Psoas muscle (tissue), 7 donors: ENCODE measurements at regions not wholly inside any gene's neighbourhood (a gene's known extent, or its start where the extent isn't known, plus 50 kb on each side); places are given as distances from the start of the nearest gene placed in this dataset.
"Not testable (repeated sequence)": the region's sequence is repeated elsewhere in the genome, so short reads cannot be mapped to it uniquely, and the experiment has no call there.

Source experiments
- ATAC-seq, 4 donors: fragments of 200-7000 bp; cut with Tn5 transposase; one replicate each; pipeline ENCODE4 v1.9.1; 2020; ENCODE audit warnings: moderate library complexity in 3 of 4, mild to moderate bottlenecking in 2 of 4
- DNase-seq, 2 donors: peaks; one replicate each; pipeline ENCODE4 v3.0.0-alpha.2; 2020
- H3K27ac ChIP-seq: fragments of 200-600 bp; one replicate; pipeline ENCODE4 v1.8.0; 2022
- H3K27me3 ChIP-seq, 3 donors: fragments of 200-600 bp in 1 of 3; one replicate each; pipeline versions ENCODE4 v1.6.1 to v1.8.0; 2013 to 2022; ENCODE audit warnings: low read length in 2 of 3, mild to moderate bottlenecking in 2 of 3, moderate library complexity in 1 of 3; ENCODE audit not compliant: insufficient read depth in 3 of 3
- H3K36me3 ChIP-seq, 2 donors: fragments of 200-600 bp in 1 of 2; one replicate each; pipeline versions ENCODE4 v1.6.1 to v1.8.0; 2013 to 2022; ENCODE audit warnings: low read depth in 1 of 2, mild to moderate bottlenecking in 1 of 2, moderate library complexity in 1 of 2; ENCODE audit not compliant: insufficient read depth in 1 of 2
- H3K4me1 ChIP-seq: fragments of 200-600 bp; one replicate; pipeline ENCODE4 v1.8.0; 2022
- H3K4me3 ChIP-seq: fragments of 200-600 bp; one replicate; pipeline ENCODE4 v1.8.0; 2022; ENCODE audit warnings: mild to moderate bottlenecking
- H3K9me3 ChIP-seq: fragments of 200-600 bp; one replicate; pipeline ENCODE4 v1.8.0; 2022
- WGBS, 3 donors: extraction: QIAGEN DNeasy Blood & Tissue Kit; methylation state at CpG; one replicate each; pipeline versions ENCODE4 v1.1.6 to v1.1.7; 2013; 5-methylcytosine and 5-hydroxymethylcytosine counted together
- intact Hi-C, 2 donors: fragments of 100-400 bp; cut with DNase I; formaldehyde crosslinking; loops; one replicate each; pipeline versions ENCODE4 v1.11.0 to v1.14.2; 2022
- donor health status: healthy with polysubstance abuse.
- donor health status: DM: no; HTN: no; CAD: no; lungs with moderate emphysema.
- donor health status: Bipolar disorder and iron deficiency.
- donor health status: healthy.
- donor health status: DM: yes; HTN: yes; CAD: no.
- donor health status: DM: no; HTN: no; CAD: no.
- donor health status: DM: yes; HTN: yes; CAD: no.

DNA sequence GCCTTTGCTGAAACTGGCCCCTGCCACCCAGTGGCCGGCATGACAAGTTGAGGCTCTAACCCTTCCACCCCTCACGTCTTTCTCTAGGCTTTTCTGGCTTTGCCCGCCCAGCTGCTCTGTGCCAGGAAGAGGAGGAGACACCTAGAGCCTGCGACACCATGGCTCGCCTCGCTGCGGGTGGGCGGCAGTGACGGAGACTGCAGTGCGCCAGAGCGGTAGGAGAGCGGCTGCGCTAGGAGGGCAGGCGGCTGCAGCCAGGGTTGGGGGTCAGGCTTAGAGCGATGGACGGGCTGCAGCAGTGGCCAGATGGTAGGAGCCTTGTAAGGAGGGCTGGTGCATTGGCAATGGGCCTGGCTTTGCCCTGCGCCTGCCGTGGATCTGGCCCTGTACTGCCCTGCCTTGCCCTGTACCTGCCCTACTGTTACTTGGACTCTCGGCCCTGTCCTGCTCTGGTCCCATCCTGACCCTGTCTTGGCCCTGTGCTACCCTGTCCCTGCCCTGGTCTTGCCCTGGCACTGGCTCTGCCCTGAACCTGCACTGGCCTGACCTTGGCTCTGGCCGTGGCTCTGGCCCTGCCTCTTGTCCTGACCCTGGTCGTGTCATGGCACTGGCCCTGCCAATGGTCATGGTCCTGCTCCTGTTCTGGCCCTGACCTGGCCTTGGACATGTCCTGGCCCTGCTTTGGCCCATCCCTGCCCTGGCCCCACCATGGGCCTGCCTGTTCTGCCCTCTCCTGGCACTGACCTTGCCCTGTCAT lies 330.7 kb upstream of the PLGLB1 start:
- H3K9me3 ChIP-seq, ATAC-seq, H3K27ac ChIP-seq, H3K36me3 ChIP-seq, H3K27me3 ChIP-seq, DNase-seq, H3K4me3 ChIP-seq, intact Hi-C loops, H3K4me1 ChIP-seq: not testable (repeated sequence)
- WGBS, 3 donors, result 82 to 91% (median 88%) methylated on average over 8 to 17 of the region's 21 CpGs

DNA sequence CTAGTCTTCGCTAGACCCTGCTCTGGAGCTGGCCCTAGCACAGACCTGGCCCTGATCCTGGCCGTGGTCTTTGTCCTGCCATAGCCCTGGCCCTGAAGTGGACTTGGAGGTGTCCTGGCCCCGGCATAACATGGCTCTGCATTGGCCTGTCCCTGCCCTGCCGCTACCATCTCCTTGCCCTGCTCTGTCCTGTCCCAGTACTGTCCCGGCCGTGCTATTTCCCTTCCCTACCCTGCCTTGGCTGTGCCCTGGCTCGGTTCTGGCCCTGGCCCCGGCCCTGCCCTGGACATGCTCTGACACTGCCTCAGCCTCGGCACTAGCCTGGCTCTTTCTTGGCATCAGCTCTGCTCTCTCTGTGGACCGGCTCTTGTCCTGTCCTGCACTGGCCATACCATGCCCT lies 331.8 kb upstream of the PLGLB1 start:
- H3K36me3 ChIP-seq, H3K27ac ChIP-seq, ATAC-seq, intact Hi-C loops, DNase-seq, H3K9me3 ChIP-seq, H3K27me3 ChIP-seq, H3K4me1 ChIP-seq, H3K4me3 ChIP-seq: not testable (repeated sequence)
- WGBS, 3 donors, result 65 to 73% (median 67%) methylated on average over 3 to 6 of the region's 10 CpGs

DNA sequence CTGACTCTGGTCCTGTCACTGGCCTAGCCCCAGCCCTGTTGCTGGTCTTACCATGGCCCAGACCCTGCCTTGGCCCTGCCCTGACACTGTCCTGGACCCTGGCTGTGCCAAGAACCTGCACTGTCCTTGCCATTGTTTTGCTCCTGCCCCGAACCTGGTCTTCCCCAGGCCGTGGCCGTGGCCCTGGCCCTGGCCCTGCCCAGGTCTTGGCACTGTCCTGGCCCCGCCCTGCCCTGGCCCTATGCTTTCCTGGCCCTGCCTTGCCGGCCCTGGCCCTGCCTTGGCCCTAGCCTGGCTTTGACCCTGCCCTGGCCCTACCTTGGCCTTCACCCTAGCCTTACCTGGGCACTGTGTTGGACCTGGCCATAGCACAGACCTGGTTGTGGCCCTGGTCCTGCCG lies 332.5 kb upstream of the PLGLB1 start:
- DNase-seq, ATAC-seq, H3K27ac ChIP-seq, intact Hi-C loops, H3K27me3 ChIP-seq, H3K4me1 ChIP-seq, H3K4me3 ChIP-seq, H3K36me3 ChIP-seq, H3K9me3 ChIP-seq: not testable (repeated sequence)
- WGBS, 3 donors, result 89% methylated on average over 5 of the region's 6 CpGs; no CpG with 5 or more reads in 2 of the 3 donors

DNA sequence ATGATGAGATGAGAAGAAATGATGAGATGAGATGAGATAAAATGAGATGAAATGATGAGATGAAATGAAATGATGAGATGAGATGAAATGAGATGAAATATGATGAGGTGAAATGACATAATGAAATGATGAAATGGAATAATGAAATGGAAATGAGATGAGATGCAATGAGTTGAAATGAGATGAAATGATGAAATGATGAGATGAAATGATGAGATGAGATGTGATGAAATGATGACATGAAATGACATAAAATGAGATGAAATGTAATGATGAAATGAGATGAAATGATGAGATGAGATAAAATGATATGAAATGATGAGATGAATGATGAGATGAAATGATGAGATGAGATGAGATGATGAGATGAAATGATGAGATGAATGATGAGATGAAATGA lies 338.6 kb upstream of the PLGLB1 start:
- H3K4me1 ChIP-seq, intact Hi-C loops, H3K27me3 ChIP-seq, DNase-seq, H3K9me3 ChIP-seq, ATAC-seq, H3K27ac ChIP-seq, H3K4me3 ChIP-seq, H3K36me3 ChIP-seq: not testable (repeated sequence)

DNA sequence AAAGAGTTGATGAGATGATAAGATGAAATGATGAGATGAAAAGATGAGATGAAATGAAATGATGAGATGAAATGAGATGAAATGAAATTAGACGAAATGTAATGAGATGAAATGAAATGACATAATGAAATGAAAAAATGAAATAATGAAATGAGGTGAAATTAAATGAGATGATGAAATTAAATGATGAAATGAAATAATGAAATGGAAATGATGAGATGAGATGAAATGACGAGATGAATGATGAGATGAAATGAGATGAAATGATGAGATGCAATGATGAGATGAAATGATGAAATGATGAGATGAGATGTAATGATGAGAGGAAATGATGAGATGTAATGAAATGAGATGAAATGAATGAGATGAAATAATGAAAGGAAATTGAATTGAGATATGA lies 339.3 kb upstream of the PLGLB1 start:
- not testable (repeated sequence) for H3K27me3 ChIP-seq, ATAC-seq
- WGBS, 3 donors, result no CpG with 5 or more reads among the region's 2 CpGs

DNA sequence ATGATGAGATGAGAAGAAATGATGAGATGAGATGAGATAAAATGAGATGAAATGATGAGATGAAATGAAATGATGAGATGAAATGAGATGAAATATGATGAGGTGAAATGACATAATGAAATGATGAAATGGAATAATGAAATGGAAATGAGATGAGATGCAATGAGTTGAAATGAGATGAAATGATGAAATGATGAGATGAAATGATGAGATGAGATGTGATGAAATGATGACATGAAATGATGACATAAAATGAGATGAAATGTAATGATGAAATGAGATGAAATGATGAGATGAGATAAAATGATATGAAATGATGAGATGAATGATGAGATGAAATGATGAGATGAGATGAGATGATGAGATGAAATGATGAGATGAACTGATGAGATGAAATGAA lies 340.2 kb upstream of the PLGLB1 start:
- H3K27ac ChIP-seq, H3K9me3 ChIP-seq, DNase-seq, ATAC-seq, H3K36me3 ChIP-seq, H3K4me1 ChIP-seq, H3K27me3 ChIP-seq, H3K4me3 ChIP-seq, intact Hi-C loops: not testable (repeated sequence)

More for the DNA sequence above, 339.3 kb upstream of the PLGLB1 start:
- H3K4me1 ChIP-seq, H3K27ac ChIP-seq, DNase-seq, intact Hi-C loops, H3K4me3 ChIP-seq, H3K36me3 ChIP-seq, H3K9me3 ChIP-seq: not testable (repeated sequence)

DNA sequence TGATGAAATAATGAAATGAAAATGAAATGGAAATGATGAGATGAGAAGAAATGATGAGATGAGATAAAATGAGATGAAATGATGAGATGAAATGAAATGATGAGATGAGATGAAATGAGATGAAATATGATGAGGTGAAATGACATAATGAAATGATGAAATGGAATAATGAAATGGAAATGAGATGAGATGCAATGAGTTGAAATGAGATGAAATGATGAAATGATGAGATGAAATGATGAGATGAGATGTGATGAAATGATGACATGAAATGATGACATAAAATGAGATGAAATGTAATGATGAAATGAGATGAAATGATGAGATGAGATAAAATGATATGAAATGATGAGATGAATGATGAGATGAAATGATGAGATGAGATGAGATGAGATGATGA lies 342.7 kb upstream of the PLGLB1 start:
- H3K36me3 ChIP-seq, DNase-seq, H3K4me3 ChIP-seq, H3K9me3 ChIP-seq, H3K27me3 ChIP-seq, ATAC-seq, intact Hi-C loops, H3K27ac ChIP-seq, H3K4me1 ChIP-seq: not testable (repeated sequence)

DNA sequence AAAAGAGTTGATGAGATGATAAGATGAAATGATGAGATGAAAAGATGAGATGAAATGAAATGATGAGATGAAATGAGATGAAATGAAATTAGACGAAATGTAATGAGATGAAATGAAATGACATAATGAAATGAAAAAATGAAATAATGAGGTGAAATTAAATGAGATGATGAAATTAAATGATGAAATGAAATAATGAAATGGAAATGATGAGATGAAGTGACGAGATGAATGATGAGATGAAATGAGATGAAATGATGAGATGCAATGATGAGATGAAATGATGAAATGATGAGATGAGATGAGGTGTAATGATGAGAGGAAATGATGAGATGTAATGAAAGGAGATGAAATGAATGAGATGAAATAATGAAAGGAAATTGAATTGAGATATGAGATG lies 343.4 kb upstream of the PLGLB1 start:
- H3K27ac ChIP-seq, H3K4me1 ChIP-seq, ATAC-seq, H3K9me3 ChIP-seq, H3K27me3 ChIP-seq, H3K4me3 ChIP-seq, DNase-seq, intact Hi-C loops, H3K36me3 ChIP-seq: not testable (repeated sequence)
- WGBS, 3 donors, result 68 to 77% (median 71%) methylated on average over 2 of the region's 2 CpGs

DNA sequence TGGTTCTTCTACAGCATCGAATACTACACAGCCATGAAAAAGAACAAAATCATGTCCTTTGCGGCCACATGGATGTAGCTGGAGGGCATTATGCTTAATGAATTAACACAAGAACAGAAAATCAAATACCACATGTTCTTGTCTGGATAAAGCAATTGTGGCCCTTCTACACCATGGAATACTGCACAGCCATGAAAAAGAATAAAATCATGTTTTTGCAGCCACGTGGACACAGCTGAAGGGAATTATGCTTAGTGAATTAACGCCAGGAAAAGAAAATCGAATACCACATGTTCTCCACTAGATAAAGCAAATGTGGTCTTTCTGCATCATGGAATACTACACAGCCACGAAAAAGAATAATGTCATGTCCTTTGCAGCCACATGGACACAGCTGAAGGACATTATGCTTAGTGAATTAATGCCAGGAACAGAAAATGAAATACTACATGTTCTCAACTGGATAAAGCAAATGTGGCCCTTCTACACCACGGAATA lies 361.8 kb upstream of the PLGLB2 start:
- ATAC-seq, H3K36me3 ChIP-seq, H3K4me3 ChIP-seq, H3K9me3 ChIP-seq, H3K4me1 ChIP-seq, H3K27me3 ChIP-seq, intact Hi-C loops, DNase-seq, H3K27ac ChIP-seq: not testable (repeated sequence)
- 76 to 87% (median 84%) methylated on average over 6 of the region's 7 CpGs for WGBS, 3 donors

DNA sequence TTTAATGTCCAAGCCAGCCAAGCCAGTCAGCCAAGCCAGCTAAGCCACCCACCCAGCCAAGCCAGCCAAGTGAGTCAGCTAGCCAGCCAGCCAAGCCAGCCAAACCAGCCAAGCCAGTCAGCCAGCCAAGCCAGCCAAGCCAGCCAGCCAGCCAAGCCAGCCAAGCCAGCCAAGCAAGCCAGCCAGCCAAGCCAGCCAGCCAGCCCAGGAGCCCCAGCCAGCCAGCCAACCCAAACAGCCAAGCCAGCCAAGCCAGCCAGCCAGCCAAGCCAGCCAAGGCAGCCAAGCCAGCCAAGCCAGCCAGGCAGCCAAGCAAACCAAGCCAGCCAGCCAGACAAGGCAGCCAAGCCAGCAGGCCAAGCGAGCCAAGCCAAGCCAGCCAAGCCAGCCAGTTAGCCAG lies 352.1 kb upstream of the PLGLB2 start:
- H3K27me3 ChIP-seq, intact Hi-C loops, H3K4me3 ChIP-seq, H3K9me3 ChIP-seq, H3K4me1 ChIP-seq, H3K36me3 ChIP-seq, DNase-seq, H3K27ac ChIP-seq, ATAC-seq: not testable (repeated sequence)
- WGBS, 3 donors, result 31 to 57% (median 33%) methylated on average over 1 of the region's 1 CpG

DNA sequence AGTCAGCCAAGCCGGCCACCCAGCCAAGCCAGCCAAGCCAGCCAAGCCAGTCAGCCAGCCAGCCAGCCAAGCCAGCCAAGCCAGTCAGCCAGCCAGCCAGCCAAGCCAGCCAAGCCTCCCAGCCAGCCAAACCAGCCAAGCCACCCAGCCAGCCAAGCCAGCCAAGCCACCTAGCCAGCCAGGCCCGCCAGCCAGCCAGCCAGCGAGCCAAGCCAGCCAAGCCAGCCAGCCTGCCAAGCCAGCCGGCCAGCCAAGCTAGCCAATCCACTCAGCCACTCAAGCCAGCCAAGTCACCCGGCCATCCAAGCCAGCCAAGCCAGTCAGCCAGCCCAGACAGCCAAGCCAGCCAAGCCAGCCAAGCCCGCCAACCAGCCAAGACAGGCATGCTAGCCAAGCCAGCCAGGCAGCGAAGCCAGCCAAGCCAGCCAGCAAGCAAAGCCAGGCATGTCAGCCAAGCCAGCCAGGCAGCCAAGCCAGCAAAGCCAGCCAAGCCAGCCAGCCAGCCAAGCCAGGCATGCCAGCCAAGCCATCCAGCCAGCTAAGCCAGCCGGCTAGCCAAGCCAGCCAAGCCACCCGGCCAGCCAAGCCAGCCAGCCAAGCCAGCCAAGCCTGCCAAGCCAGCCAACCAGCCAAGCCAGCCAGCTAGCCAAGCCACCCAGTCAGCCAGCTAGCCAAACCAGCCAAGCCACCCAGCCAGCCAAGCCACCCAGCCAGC lies 351.2 kb upstream of the PLGLB2 start:
- H3K27me3 ChIP-seq, H3K4me3 ChIP-seq, H3K36me3 ChIP-seq, H3K27ac ChIP-seq, H3K4me1 ChIP-seq, DNase-seq, intact Hi-C loops, H3K9me3 ChIP-seq, ATAC-seq: not testable (repeated sequence)
- 32 to 46% (median 34%) methylated on average over 8 to 9 of the region's 9 CpGs for WGBS, 3 donors
